Type B pancreatic cell (in vitro differentiated cells): ENCODE measurements at regions not wholly inside any gene's neighbourhood (a gene's known extent, or its start where the extent isn't known, plus 50 kb on each side); places are given as distances from the start of the nearest gene placed in this dataset.
A peak's percentile ranks its signal among the peaks of the same experiment; 100 is the strongest.

ENCODE experiments used
- DNase-seq: peaks from one replicate; pipeline ENCODE4 v3.0.0; 2021; ENCODE audit warnings: mixed read lengths; ENCODE audit not compliant: unreplicated experiment; ENCODE audit errors: extremely low spot score
- H3K27ac Mint-ChIP-seq: 2 replicates; pipeline ENCODE4 v1.8.0; 2021; ENCODE audit warnings: mild to moderate bottlenecking, mixed read lengths
- H3K27me3 Mint-ChIP-seq: 2 replicates; pipeline ENCODE4 v1.8.0; 2021; ENCODE audit warnings: mixed read lengths
- H3K36me3 Mint-ChIP-seq: 2 replicates; pipeline ENCODE4 v1.8.0; 2021; ENCODE audit warnings: mixed read lengths
- H3K4me1 Mint-ChIP-seq: one replicate; pipeline ENCODE4 v1.8.0; 2021; ENCODE audit warnings: mixed read lengths; ENCODE audit not compliant: unreplicated experiment
- H3K4me3 Mint-ChIP-seq: 2 replicates; pipeline ENCODE4 v1.8.0; 2021; ENCODE audit warnings: mild to moderate bottlenecking, mixed read lengths
- H3K9me3 Mint-ChIP-seq: 2 replicates; pipeline ENCODE4 v1.8.0; 2021; ENCODE audit warnings: mixed read lengths
- TF ChIP-seq, protein P1 (sequence below): fragments of 200-600 bp; sonication (generic); conservative IDR thresholded peaks from 2 replicates; pipeline ENCODE4 v1.5.0; 2021; ENCODE audit warnings: antibody characterized with exemption, mild to moderate bottlenecking

DNA sequence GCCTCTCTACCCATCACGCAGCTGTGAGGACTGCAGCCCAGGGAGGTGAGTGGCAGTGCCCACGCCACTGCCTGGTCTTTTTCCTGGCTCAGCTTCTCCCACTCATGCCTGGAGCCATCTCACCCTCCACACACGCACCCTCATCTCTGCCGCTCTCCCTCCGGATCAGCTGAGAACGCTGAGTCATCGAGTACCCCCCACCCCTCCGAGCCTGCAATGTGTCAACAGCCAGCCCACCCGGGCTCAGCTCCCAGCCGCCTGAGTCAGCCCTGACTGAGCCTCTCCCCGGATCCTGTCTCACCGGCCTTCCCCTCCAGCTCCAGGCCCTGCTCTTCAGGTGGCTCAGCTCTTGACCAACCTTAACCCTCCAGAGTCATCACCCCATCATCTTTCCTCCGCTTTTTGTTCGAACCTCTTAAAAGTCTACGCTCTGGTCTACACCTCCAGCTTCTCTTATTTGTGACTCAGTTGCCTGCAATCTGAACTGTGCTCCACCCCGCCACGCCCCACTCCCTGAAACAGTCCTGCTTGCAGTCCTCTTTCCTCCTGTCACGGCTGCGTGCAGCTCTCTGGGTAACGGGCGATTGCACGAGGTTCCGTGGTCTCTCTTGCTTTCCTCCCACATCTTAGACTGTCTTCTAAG lies 94.4 kb upstream of the ASAP2 start:
- Mint-ChIP-seq H3K9me3 (peaks cover 4% of the 10 kb centered on the region), H3K27me3 (no peaks in the 10 kb centered on the region), H3K27ac (peak overlapping the region; percentile 89), H3K4me1 (peaks cover 40% of the 10 kb centered on the region), H3K4me3 (peak overlapping the region; percentile 20), H3K36me3 (no peaks in the 10 kb centered on the region)
- no peak for DNase-seq
- TF ChIP-seq, protein P1, sequence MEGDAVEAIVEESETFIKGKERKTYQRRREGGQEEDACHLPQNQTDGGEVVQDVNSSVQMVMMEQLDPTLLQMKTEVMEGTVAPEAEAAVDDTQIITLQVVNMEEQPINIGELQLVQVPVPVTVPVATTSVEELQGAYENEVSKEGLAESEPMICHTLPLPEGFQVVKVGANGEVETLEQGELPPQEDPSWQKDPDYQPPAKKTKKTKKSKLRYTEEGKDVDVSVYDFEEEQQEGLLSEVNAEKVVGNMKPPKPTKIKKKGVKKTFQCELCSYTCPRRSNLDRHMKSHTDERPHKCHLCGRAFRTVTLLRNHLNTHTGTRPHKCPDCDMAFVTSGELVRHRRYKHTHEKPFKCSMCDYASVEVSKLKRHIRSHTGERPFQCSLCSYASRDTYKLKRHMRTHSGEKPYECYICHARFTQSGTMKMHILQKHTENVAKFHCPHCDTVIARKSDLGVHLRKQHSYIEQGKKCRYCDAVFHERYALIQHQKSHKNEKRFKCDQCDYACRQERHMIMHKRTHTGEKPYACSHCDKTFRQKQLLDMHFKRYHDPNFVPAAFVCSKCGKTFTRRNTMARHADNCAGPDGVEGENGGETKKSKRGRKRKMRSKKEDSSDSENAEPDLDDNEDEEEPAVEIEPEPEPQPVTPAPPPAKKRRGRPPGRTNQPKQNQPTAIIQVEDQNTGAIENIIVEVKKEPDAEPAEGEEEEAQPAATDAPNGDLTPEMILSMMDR: no peak

DNA sequence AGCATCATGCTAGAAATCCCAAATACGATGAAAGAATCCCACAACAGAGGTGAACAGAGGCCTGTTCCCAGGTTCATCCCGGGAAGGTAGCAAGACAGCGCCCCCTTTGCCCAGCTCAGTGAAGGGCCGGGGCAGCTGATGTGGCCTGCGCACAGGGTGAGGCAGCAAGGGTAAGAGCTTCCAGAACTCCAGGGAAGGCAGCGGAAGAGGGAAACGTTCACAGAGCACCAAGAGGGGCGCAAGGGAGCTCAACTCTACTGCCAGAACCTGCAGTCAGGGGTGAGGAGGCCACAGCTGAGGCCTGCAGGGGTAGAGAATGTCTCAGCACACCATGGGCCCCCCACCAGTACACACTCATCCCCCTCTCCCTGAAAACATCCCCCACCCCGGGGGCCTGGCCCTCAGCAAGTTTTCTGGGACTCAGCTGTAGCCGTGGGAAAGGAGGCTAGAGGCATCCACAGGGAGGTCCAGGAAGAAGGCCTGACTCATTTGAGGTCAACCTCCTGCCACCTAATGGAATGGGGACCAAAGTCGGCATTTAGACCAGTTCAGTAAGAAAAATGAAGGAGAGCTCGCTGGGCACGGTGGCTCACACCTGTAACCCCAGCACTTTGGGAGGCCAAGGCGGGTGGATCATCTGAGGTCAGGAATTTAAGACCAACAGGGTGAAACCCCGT lies 95.6 kb upstream of the ASAP2 start:
- TF ChIP-seq, protein P1: peak; percentile 61
- no peak overlapping the region for H3K4me3 Mint-ChIP-seq
- H3K27ac Mint-ChIP-seq: peak overlapping the region; percentile 58
- H3K4me1 Mint-ChIP-seq: peaks cover 49% of the 10 kb centered on the region
- peaks cover 4% of the 10 kb centered on the region for H3K9me3 Mint-ChIP-seq
- H3K36me3 Mint-ChIP-seq: no peaks in the 10 kb centered on the region
- H3K27me3 Mint-ChIP-seq: no peaks in the 10 kb centered on the region
- no peak for DNase-seq

DNA sequence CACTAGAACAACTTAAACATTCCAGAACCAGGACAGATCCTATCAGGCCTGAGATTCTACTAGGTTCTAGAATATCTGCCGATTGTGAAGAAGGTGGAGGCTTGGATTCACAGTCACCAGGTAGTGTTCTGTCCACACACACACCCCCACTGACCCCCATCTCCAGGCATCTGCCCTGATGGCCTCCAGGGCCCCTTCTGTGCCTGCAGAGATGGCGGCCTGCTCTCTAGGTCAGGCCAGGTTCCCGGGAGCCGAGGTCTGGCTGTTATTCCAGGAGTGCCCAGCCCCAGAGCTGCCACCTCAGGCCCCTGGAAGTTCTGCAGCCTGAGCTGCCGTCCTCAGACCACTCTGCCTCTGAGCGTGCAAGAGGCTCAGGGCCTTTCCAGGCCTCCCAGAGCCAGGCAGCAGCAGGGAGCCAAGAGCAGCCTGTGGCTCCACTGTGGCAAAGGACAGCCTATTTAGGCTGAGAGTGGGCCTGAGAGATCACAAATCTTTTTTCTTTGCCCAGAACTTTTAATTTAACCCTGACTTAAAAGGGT lies 96.2 kb upstream of the ASAP2 start:
- H3K9me3 Mint-ChIP-seq: peaks cover 4% of the 10 kb centered on the region
- no peaks in the 10 kb centered on the region for H3K27me3 Mint-ChIP-seq
- H3K4me3 Mint-ChIP-seq: no peak overlapping the region
- H3K36me3 Mint-ChIP-seq: no peaks in the 10 kb centered on the region
- DNase-seq: no peak
- peak overlapping the region; percentile 58 for H3K27ac Mint-ChIP-seq
- peaks cover 54% of the 10 kb centered on the region for H3K4me1 Mint-ChIP-seq
- TF ChIP-seq, protein P1: no peak

DNA sequence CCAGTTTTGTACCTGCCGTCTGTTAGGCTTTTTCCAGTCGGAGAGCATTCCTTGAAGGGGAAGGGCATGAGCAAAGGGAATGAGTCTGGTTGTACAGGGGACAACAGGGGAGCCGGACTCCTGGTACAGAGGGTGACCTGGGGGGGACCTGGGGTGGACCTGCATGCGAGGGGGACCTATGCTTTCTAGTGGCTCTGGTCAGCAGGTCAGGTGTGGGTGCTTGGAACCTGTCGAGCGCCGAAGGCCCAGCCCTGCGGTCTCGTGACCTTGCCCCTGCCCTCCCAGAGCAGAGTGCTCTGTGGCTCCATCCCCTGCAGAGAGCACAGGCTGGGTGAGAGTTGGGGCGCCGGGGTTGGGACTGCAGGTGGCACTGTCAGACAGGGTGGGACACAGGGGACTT lies 96.7 kb upstream of the ASAP2 start:
- H3K27me3 Mint-ChIP-seq: no peaks in the 10 kb centered on the region
- H3K4me1 Mint-ChIP-seq: peaks cover 58% of the 10 kb centered on the region
- H3K9me3 Mint-ChIP-seq: peaks cover 2% of the 10 kb centered on the region
- H3K27ac Mint-ChIP-seq: no peak overlapping the region
- DNase-seq: no peak
- no peak overlapping the region for H3K4me3 Mint-ChIP-seq
- TF ChIP-seq, protein P1: no peak
- H3K36me3 Mint-ChIP-seq: no peaks in the 10 kb centered on the region

DNA sequence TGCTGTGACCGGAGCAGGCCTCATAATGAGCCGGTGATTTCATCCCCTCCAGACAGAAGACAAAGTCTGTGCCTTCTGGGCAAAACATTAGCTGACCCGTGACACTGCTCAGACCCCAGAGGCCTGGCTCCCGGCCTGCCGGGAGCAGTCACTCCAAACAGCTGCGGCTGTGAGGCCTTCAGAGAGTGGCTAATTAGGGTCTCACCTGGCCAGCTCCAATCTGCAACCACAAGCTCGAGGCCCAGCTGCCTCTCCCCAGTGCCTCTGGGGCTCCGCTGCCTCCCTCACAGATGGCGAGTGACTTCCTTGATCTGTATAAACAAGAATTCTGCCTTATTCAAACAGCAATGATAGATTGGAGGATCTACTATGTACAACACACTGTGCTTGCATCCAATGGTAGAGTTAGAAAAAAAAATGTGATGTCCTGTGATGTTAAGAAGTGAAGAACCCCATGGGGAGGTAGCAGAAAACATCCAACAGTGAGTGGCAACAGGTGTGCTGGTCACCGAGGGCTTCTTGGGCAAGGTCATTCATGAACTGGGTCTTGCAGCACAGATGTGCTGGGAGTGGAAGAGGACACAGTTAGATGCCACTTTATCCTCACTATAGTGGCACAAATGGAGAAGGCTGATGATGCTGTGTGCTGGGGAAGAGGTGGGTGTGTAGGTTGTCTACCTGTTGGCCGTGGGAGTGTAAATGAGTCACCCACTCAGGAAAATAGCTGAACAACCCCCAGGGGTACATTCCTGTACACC lies 98.2 kb upstream of the ASAP2 start:
- no peaks in the 10 kb centered on the region for H3K9me3 Mint-ChIP-seq

More for the DNA sequence above, 98.2 kb upstream of the ASAP2 start:
- no peak for DNase-seq
- Mint-ChIP-seq H3K36me3 (no peaks in the 10 kb centered on the region), H3K4me3 (no peak overlapping the region), H3K27ac (peak overlapping the region; percentile 15), H3K4me1 (peaks cover 55% of the 10 kb centered on the region), H3K27me3 (no peaks in the 10 kb centered on the region)
- TF ChIP-seq, protein P1: no peak
